GM23338 (cell line): ENCODE measurements at regions not wholly inside any gene's neighbourhood (a gene's known extent, or its start where the extent isn't known, plus 50 kb on each side); places are given as distances from the start of the nearest gene placed in this dataset.

Experiments used
- POLR2AphosphoS5 ChIP-seq: IDR thresholded peaks from 2 replicates; pipeline ENCODE4 v1.6.1; 2016; ENCODE audit warnings: antibody characterized with exemption, low read depth
- TF ChIP-seq, protein P1 (sequence below): IDR thresholded peaks from one replicate; pipeline ENCODE4 v1.6.1; 2018; ENCODE audit warnings: antibody characterized with exemption; ENCODE audit not compliant: unreplicated experiment
- TF ChIP-seq, protein P2 (sequence below), 2 experiments: fragments of 200-600 bp in 1 of 2; sonication (generic) in 1 of 2; conservative IDR thresholded peaks; 2 replicates each; pipeline versions ENCODE4 v1.5.1 to v1.6.1; 2016 to 2017; ENCODE audit warnings: antibody characterized with exemption in 2 of 2, low read depth in 2 of 2, mild to moderate bottlenecking in 2 of 2, moderate library complexity in 1 of 2

DNA sequence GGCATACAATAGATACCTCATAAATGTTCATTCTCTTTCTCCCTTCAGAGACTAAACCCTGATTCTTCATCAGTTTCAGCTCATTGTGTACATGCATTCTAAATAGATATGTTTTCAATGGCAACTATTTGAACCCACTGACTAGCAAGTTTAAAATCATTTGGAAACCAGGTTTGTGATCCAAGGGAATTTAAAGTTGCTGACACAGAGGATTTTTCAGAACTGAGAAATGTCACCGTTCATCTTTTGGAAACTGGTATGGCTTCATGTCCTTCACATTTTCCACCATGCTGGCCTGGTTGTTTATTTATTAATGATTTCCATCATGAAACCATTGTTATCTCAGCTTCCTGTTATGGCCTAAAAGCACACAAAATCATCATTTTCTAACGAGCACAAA is 81.8 kb upstream of the BARHL2 start:
- no peak for TF ChIP-seq POLR2AphosphoS5
- TF ChIP-seq, protein P1, sequence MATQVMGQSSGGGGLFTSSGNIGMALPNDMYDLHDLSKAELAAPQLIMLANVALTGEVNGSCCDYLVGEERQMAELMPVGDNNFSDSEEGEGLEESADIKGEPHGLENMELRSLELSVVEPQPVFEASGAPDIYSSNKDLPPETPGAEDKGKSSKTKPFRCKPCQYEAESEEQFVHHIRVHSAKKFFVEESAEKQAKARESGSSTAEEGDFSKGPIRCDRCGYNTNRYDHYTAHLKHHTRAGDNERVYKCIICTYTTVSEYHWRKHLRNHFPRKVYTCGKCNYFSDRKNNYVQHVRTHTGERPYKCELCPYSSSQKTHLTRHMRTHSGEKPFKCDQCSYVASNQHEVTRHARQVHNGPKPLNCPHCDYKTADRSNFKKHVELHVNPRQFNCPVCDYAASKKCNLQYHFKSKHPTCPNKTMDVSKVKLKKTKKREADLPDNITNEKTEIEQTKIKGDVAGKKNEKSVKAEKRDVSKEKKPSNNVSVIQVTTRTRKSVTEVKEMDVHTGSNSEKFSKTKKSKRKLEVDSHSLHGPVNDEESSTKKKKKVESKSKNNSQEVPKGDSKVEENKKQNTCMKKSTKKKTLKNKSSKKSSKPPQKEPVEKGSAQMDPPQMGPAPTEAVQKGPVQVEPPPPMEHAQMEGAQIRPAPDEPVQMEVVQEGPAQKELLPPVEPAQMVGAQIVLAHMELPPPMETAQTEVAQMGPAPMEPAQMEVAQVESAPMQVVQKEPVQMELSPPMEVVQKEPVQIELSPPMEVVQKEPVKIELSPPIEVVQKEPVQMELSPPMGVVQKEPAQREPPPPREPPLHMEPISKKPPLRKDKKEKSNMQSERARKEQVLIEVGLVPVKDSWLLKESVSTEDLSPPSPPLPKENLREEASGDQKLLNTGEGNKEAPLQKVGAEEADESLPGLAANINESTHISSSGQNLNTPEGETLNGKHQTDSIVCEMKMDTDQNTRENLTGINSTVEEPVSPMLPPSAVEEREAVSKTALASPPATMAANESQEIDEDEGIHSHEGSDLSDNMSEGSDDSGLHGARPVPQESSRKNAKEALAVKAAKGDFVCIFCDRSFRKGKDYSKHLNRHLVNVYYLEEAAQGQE = no peak
- TF ChIP-seq, protein P2, sequence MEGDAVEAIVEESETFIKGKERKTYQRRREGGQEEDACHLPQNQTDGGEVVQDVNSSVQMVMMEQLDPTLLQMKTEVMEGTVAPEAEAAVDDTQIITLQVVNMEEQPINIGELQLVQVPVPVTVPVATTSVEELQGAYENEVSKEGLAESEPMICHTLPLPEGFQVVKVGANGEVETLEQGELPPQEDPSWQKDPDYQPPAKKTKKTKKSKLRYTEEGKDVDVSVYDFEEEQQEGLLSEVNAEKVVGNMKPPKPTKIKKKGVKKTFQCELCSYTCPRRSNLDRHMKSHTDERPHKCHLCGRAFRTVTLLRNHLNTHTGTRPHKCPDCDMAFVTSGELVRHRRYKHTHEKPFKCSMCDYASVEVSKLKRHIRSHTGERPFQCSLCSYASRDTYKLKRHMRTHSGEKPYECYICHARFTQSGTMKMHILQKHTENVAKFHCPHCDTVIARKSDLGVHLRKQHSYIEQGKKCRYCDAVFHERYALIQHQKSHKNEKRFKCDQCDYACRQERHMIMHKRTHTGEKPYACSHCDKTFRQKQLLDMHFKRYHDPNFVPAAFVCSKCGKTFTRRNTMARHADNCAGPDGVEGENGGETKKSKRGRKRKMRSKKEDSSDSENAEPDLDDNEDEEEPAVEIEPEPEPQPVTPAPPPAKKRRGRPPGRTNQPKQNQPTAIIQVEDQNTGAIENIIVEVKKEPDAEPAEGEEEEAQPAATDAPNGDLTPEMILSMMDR (conservative IDR thresholded peaks at IDR 0.05; ENCODE audit: low read depth in 2 of 2) = no peak
